Esophagus muscularis mucosa (tissue), 4 donors: ENCODE measurements at regions not wholly inside any gene's neighbourhood (a gene's known extent, or its start where the extent isn't known, plus 50 kb on each side); places are given as distances from the start of the nearest gene placed in this dataset.

Experiments
- DNase-seq: peaks from one replicate; pipeline ENCODE4 v3.0.0-alpha.2; 2017; ENCODE audit errors: extremely low spot score
- H3K27ac ChIP-seq, 4 donors: fragments of 200-600 bp; sonication (generic); replicated peaks in 1 of 4; 1 replicate in 3 of 4; 2 replicates in 1 of 4; pipeline ENCODE4 v1.5.1; 2016 to 2019; ENCODE audit warnings: mild to moderate bottlenecking in 1 of 4
- H3K27me3 ChIP-seq, 4 donors: fragments of 200-600 bp; sonication (generic); one replicate each; pipeline versions ENCODE4 v1.5.1 to v1.6.0; 2016 to 2019
- H3K36me3 ChIP-seq, 4 donors: fragments of 200-600 bp; sonication (generic); one replicate each; pipeline ENCODE4 v1.5.1; 2016 to 2019
- H3K4me1 ChIP-seq, 4 donors: fragments of 200-600 bp; sonication (generic); one replicate each; pipeline ENCODE4 v1.5.1; 2016 to 2019
- H3K4me3 ChIP-seq, 4 donors: fragments of 200-600 bp; sonication (generic); 1 replicate in 2 of 4; 2 replicates in 2 of 4; pipeline ENCODE4 v1.5.1; 2016 to 2019; ENCODE audit warnings: mild to moderate bottlenecking in 4 of 4, moderate library complexity in 1 of 4
- H3K9me3 ChIP-seq, 4 donors: fragments of 200-600 bp; sonication (generic); 1 replicate in 3 of 4; 2 replicates in 1 of 4; pipeline ENCODE4 v1.5.1; 2016 to 2019
- EP300 ChIP-seq: sonication (generic); formaldehyde crosslinking; IDR thresholded peaks from one replicate; pipeline ENCODE4 v1.6.1; 2017; ENCODE audit warnings: antibody characterized with exemption
- POLR2A ChIP-seq: fragments of 450-650 bp; IDR thresholded peaks from one replicate; pipeline ENCODE4 v1.6.1; 2017; ENCODE audit warnings: antibody characterized with exemption, moderate library complexity, mild to moderate bottlenecking, low read depth
- POLR2AphosphoS5 ChIP-seq, 2 donors: sonication (generic); formaldehyde crosslinking; IDR thresholded peaks; one replicate each; pipeline ENCODE4 v1.6.1; 2017; ENCODE audit warnings: antibody characterized with exemption in 2 of 2
- WGBS: methylation state at CpG from one replicate; pipeline ENCODE4 v1.1.5; 2018; 5-methylcytosine and 5-hydroxymethylcytosine counted together
- intact Hi-C: fragments of 100-400 bp; cut with DNase I; formaldehyde crosslinking; loops from one replicate; pipeline ENCODE4 v1.15.1; 2023
- TF ChIP-seq, protein P1 (sequence below), 3 experiments: fragments of 200-600 bp in 2 of 3; fragments of 450-650 bp in 1 of 3; sonication (generic) in 2 of 3; IDR thresholded peaks; one replicate each; pipeline ENCODE4 v1.5.1; 2017 to 2019; ENCODE audit warnings: antibody characterized with exemption in 3 of 3, mild to moderate bottlenecking in 2 of 3, moderate library complexity in 1 of 3

- DNase-seq = no peak
- Histone ChIP-seq H3K4me3 (no peak overlapping the region), H3K4me1 (peaks cover 23 to 50% (median 33%) of the 10 kb centered on the region in 4 donors), H3K27me3 (no peaks in the 10 kb centered on the region), H3K9me3 (peaks cover 0 to 8% (median 3%) of the 10 kb centered on the region in 4 donors), H3K36me3 (no peaks in the 10 kb centered on the region), H3K27ac (peak overlapping the region; percentile 73 to 82 (median 81))
- TF ChIP-seq POLR2A = no peak
- TF ChIP-seq, protein P1, sequence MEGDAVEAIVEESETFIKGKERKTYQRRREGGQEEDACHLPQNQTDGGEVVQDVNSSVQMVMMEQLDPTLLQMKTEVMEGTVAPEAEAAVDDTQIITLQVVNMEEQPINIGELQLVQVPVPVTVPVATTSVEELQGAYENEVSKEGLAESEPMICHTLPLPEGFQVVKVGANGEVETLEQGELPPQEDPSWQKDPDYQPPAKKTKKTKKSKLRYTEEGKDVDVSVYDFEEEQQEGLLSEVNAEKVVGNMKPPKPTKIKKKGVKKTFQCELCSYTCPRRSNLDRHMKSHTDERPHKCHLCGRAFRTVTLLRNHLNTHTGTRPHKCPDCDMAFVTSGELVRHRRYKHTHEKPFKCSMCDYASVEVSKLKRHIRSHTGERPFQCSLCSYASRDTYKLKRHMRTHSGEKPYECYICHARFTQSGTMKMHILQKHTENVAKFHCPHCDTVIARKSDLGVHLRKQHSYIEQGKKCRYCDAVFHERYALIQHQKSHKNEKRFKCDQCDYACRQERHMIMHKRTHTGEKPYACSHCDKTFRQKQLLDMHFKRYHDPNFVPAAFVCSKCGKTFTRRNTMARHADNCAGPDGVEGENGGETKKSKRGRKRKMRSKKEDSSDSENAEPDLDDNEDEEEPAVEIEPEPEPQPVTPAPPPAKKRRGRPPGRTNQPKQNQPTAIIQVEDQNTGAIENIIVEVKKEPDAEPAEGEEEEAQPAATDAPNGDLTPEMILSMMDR (IDR thresholded peaks at IDR 0.05) = no peak
- TF ChIP-seq EP300 = no peak
- TF ChIP-seq POLR2AphosphoS5 (IDR thresholded peaks at IDR 0.05) = no peak
- intact Hi-C loops = loop anchor here (5.0 kb wide), 1 partner anchor 59 kb away; no protein-coding TSS in a partner anchor
- WGBS = 100% methylated on average over 2 of the region's 3 CpGs
Measured at GRCh38 chr2:42868096-42868495, 75.7 kb upstream of the HAAO start.

DNA sequence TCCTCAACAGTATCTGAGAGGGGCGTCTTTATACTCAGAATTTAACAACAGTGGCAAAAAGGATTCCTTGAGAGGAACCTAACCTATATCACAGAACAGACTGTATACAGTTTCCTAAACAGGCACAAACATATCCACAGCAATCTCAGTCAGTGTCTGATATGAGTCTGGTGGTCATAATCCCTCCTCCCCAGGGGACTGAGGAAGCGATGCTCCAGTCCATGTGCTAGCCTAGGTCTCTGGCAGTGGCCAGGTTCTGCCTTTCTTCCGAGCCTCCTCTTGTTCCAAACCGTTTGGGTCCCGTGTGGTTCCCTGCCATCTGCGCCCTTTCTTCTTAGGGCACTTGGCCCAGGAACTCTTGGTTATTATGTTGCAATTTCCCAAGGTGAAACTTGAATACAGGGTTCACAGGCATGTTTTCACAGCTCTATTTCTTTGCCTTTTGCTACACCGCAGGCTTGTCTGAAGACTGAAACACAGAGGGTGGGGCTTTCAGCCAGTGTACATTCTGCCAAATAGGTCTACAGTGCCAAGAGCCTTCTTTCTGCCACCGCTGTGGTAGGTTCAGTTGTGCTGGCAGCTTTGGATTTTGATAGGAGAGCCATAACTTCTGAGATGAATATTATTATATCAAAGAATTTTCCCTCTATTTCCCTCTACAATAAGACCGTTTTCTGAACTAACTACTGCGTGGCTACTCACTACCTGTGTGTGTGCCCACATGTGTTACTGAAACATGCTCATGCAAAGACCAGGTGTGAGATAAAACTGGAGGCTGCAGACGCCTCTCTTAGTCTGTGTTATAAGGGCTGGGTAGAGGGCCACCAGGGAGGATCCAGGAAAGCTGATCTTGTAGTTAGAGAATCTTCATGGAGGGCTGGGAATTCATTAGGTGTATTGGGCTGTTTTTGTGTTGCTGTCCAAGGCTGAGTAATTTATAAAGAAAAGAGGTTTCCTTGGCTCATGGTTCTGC is 75.0 kb upstream of the HAAO start:
- H3K27ac ChIP-seq = peak overlapping the region; percentile 73 to 82 (median 81)

GRCh38 chr2:42865884-42866881 is 73.8 kb upstream of the HAAO start:
- DNase-seq = no peak

More for the DNA sequence above, 75.0 kb upstream of the HAAO start:
- H3K4me3 ChIP-seq = no peak overlapping the region
- peaks cover 0 to 8% (median 3%) of the 10 kb centered on the region in 4 donors for H3K9me3 ChIP-seq
- TF ChIP-seq EP300 (no peak), POLR2AphosphoS5 (IDR thresholded peaks at IDR 0.05) (peak in 1 of 2 donors; percentile 13), POLR2A (no peak)
- TF ChIP-seq, protein P1 (IDR thresholded peaks at IDR 0.05) = no peak
- H3K4me1 ChIP-seq = peaks cover 20 to 47% (median 33%) of the 10 kb centered on the region in 4 donors
- H3K27me3 ChIP-seq = no peaks in the 10 kb centered on the region
- H3K36me3 ChIP-seq = no peaks in the 10 kb centered on the region
- intact Hi-C loops = loop anchor here (5.0 kb wide), 1 partner anchor 60 kb away; no protein-coding TSS in a partner anchor
- DNase-seq = no peak
- 62% methylated on average over 11 of the region's 11 CpGs for WGBS

DNA sequence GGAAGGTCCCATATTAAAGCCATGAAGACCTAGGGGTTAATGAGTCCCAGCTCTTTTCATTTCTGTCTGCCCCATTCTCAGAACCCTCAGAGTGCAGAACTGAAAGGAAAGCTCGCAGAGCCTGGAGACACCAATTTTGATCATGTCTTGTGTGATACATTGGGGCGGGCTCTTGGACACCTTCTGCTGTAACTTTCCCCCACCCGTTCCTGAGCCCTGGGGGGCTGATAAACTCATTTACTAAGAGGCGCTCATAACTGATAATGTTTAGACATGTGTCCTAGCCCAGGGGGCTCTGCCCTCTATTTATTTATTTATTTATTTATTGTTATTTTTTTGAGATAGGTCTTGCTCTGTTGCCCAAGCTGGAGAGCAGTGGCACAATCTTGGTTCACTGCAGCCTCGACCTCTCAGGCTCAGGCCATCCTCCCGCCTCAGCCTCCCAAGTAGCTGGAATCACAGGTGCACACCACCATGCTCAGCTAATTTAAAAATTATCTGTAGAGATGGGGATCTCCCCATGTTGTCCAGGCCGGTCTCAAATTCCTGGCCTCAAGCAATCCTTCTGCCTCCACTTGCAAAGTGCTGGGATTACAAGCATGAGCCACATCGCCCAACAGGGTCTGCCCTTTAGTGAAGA is 72.4 kb upstream of the HAAO start:
- Histone ChIP-seq H3K36me3 (no peaks in the 10 kb centered on the region), H3K27ac (peak overlapping the region in 1 of 4 donors; percentile 73), H3K27me3 (no peaks in the 10 kb centered on the region), H3K4me3 (no peak overlapping the region), H3K4me1 (peaks cover 16 to 43% (median 33%) of the 10 kb centered on the region in 4 donors), H3K9me3 (peaks cover 0 to 8% (median 3%) of the 10 kb centered on the region in 4 donors)
- WGBS = 99% methylated on average over 8 of the region's 8 CpGs
- DNase-seq = no peak
- intact Hi-C loops = loop anchor here (5.0 kb wide), 1 partner anchor 63 kb away; no protein-coding TSS in a partner anchor
- TF ChIP-seq POLR2AphosphoS5 (IDR thresholded peaks at IDR 0.05) (no peak), EP300 (no peak), POLR2A (no peak)
- TF ChIP-seq, protein P1 (IDR thresholded peaks at IDR 0.05) = no peak

More at GRCh38 chr2:42865884-42866881, 73.8 kb upstream of the HAAO start:
- Histone ChIP-seq H3K27ac (peak overlapping the region; percentile 73 to 82 (median 81)), H3K4me3 (no peak overlapping the region), H3K4me1 (peaks cover 16 to 43% (median 33%) of the 10 kb centered on the region in 4 donors), H3K36me3 (no peaks in the 10 kb centered on the region), H3K27me3 (no peaks in the 10 kb centered on the region), H3K9me3 (peaks cover 0 to 8% (median 3%) of the 10 kb centered on the region in 4 donors)
- intact Hi-C loops = loop anchor here (5.0 kb wide), 1 partner anchor 61 kb away; no protein-coding TSS in a partner anchor
- WGBS = 53% methylated on average over 15 of the region's 15 CpGs
- TF ChIP-seq POLR2AphosphoS5 (IDR thresholded peaks at IDR 0.05) (peak; percentile 20 to 22), POLR2A (no peak)
